PFSK-1 (cell line): ENCODE measurements at regions not wholly inside any gene's neighbourhood (a gene's known extent, or its start where the extent isn't known, plus 50 kb on each side); places are given as distances from the start of the nearest gene placed in this dataset.

Experiments used
- POLR2AphosphoS5 ChIP-seq: IDR thresholded peaks from 2 replicates; pipeline ENCODE4 v1.6.1; 2012; ENCODE audit warnings: low read depth, mild to moderate bottlenecking, control low read depth, low read length, moderate library complexity
- SIN3A ChIP-seq: IDR thresholded peaks from 2 replicates; pipeline ENCODE4 v1.6.1; 2012; ENCODE audit warnings: mild to moderate bottlenecking, low read length, moderate library complexity, borderline replicate concordance; ENCODE audit not compliant: insufficient read depth
- TAF1 ChIP-seq: IDR thresholded peaks from 2 replicates; pipeline ENCODE4 v1.6.1; 2012; ENCODE audit warnings: low read length, control low read depth, borderline replicate concordance; ENCODE audit not compliant: insufficient read depth
- TF ChIP-seq, protein P1 (sequence below), 2 experiments: IDR thresholded peaks; 2 replicates each; pipeline versions ENCODE4 v1.6.1 to v1.8.0; 2011 to 2012; ENCODE audit warnings: low read depth in 2 of 2, low read length in 2 of 2, control low read depth in 1 of 2, inconsistent platforms in 1 of 2, mild to moderate bottlenecking in 1 of 2, moderate library complexity in 1 of 2; ENCODE audit not compliant: insufficient read depth in 1 of 2

DNA sequence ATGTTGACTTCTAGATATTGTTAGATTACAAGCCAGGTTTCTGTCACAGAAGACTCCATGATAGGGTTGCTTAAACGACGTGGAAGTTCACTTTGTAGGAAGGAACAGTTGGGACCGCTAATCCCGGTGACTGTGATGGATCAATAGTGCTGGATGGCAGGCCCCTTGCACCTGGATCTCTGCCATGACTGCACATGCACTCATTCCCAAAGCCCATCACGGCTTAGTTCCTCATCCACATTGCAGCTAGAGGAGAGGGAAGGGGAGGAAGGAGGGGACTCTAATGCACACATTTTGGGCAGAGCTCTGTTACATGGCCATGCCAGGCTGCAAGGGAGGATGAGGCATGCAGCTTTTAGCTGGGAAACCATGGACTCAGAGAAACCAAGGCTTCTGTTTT is 773.7 kb upstream of the RAB6C start:
- TF ChIP-seq POLR2AphosphoS5 = no peak
- TF ChIP-seq SIN3A = no peak
- TF ChIP-seq, protein P1, sequence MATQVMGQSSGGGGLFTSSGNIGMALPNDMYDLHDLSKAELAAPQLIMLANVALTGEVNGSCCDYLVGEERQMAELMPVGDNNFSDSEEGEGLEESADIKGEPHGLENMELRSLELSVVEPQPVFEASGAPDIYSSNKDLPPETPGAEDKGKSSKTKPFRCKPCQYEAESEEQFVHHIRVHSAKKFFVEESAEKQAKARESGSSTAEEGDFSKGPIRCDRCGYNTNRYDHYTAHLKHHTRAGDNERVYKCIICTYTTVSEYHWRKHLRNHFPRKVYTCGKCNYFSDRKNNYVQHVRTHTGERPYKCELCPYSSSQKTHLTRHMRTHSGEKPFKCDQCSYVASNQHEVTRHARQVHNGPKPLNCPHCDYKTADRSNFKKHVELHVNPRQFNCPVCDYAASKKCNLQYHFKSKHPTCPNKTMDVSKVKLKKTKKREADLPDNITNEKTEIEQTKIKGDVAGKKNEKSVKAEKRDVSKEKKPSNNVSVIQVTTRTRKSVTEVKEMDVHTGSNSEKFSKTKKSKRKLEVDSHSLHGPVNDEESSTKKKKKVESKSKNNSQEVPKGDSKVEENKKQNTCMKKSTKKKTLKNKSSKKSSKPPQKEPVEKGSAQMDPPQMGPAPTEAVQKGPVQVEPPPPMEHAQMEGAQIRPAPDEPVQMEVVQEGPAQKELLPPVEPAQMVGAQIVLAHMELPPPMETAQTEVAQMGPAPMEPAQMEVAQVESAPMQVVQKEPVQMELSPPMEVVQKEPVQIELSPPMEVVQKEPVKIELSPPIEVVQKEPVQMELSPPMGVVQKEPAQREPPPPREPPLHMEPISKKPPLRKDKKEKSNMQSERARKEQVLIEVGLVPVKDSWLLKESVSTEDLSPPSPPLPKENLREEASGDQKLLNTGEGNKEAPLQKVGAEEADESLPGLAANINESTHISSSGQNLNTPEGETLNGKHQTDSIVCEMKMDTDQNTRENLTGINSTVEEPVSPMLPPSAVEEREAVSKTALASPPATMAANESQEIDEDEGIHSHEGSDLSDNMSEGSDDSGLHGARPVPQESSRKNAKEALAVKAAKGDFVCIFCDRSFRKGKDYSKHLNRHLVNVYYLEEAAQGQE (IDR thresholded peaks at IDR 0.05; ENCODE audit: insufficient read depth in 1 of 2, low read depth in 2 of 2, low read length in 2 of 2) = no peak
- no peak for TF ChIP-seq TAF1
